Activated CD8-positive, alpha-beta memory T cell treated with anti-CD3 and anti-CD28 coated beads for 48 hours (primary cell): ENCODE measurements at regions not wholly inside any gene's neighbourhood (a gene's known extent, or its start where the extent isn't known, plus 50 kb on each side); places are given as distances from the start of the nearest gene placed in this dataset.
"Not testable (repeated sequence)": the region's sequence is repeated elsewhere in the genome, so short reads cannot be mapped to it uniquely, and the experiment has no call there.

Experiments used
- DNase-seq, 3 experiments: peaks; one replicate each; pipeline ENCODE4 v3.0.0-alpha.2; 2020; ENCODE audit warnings: low read depth in 2 of 3, low spot score in 2 of 3

DNA sequence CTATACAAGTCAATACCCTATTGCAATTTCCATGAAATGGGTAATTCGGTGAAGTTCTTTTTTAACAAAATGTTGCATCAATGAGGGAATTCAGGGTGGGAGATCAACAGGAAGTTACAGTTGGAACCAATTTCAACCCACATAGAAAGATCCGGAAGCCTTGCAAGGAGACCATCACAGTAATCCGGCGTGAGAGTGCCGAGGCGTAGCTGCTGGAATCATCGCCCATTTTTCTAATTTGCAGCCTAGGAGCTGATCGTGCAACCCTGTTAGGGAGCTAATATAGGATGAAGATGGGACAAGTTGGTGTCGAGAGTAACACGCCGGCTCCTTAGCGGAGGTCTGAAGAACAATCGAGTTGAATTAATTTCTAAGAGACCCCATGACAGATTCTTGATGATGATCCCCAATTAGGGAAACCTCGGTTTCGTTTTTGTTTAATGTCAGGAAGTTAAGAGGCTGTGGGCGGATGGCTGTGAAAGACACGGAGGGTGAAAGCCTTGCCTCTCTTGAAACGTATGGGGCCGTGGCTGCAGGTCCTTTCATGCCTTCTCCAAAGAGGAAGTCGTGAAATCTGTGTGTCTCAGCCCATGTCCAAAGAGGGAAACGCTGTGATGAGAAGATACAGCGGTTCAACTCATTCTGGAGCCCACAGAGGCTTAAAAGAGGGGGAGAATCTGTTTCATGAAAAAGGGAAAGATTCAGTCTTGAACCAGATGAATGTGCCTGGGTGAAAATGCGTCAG, 51.2 kb upstream of the CARD11 start:
- no peak for DNase-seq

DNA sequence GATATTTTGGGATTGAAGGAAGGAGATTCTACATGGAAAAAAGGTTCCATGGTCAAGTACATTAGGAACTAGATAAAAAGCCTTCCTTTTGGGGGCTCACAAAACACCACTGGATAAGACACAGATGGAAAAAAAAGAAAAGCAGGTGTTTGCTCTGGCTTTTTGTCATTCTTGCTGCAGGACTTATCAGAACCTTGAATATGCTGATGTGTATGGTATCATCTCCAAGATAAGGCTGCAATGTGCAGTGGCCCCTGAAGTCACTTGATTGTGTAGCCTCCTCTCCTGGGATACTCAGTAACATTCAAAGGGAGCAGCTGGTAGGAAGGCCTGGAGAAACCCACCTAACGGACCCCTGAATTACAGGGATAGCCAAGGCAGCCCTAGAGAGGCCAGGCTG, 54.1 kb upstream of the CARD11 start:
- DNase-seq, result no peak

GRCh38 chr7:3102159-3102558, 58.5 kb upstream of the CARD11 start:
- DNase-seq, result no peak

DNA sequence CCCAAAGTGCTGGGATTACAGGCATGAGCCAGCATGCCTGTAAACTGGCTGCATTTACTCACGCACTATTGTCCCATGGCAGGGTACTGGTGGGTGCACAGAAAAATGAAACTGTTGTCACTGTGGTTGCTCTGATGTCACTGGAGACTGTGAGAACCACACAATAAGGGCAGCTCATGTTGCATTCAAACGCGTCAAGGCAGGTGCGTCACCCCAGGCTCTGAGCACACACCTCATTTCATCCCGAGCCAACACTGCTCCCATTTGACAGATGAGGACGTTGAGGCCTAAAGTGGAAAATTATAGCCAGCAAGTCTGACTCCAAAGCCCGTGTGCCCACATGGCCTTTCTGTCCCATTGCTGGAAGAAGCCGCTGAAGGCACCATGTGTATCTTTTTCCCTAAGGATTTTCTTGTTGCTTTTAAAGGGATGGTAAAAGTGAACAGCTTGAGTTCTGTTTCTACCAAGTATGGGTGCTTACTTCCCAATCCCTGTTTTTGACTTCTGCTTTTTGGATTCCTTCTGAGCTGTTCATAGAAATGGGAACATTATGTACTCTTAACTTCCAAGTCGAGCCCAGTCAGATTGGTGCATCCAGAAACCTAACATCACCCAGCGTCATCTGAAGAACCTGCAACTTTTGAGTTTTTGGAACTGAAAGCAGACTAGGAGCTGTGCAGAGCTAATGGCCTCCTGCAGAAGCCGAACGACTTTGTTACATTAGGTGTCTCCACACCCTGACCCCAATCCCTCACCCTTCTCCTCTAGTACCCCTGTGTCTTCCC, 60.1 kb upstream of the CARD11 start:
- no peak for DNase-seq

DNA sequence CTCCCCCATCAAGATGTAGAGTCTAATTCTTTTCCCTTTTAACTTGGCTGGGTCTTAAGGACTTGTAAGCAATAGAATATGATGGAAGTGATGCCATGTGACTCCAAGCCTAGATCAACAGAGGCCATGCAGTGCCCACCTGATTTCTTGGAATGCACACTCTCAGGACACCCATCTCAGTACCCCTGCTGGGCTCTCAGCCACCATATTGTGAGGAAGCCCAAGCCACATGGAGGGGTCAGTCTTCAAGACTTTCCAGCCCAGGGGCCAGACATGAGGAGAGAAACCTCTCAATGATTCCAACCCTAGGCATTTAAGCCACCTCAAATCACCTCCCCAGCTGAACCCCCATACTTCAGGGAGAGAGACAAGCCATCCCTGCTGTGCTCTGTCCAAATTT, 62.2 kb upstream of the CARD11 start:
- DNase-seq, result no peak

DNA sequence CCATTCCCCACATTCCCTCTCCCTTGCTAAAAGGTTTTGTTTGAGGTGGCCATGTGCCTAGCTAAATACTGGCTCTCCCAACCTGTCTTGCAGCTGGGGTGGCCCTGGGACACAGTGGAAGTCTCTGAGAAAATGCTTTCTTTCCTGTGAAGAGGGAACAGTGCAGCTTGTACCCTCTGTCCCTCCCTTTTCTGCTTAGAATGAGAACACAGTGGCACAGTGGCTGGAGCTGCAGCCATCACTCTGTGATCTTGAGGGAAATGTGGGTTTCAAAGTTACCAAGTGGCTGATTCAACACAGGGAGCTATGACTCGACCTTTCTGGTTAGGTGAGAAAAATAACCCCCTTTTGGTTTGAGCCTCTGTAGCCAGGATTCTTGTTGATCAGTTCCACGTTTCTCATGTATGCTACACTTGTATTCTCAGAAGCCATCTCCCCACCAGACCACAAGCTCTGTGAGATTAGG, 62.7 kb upstream of the CARD11 start:
- no peak for DNase-seq

GRCh38 chr7:3107228-3107763, 63.6 kb upstream of the CARD11 start:
- no peak for DNase-seq

DNA sequence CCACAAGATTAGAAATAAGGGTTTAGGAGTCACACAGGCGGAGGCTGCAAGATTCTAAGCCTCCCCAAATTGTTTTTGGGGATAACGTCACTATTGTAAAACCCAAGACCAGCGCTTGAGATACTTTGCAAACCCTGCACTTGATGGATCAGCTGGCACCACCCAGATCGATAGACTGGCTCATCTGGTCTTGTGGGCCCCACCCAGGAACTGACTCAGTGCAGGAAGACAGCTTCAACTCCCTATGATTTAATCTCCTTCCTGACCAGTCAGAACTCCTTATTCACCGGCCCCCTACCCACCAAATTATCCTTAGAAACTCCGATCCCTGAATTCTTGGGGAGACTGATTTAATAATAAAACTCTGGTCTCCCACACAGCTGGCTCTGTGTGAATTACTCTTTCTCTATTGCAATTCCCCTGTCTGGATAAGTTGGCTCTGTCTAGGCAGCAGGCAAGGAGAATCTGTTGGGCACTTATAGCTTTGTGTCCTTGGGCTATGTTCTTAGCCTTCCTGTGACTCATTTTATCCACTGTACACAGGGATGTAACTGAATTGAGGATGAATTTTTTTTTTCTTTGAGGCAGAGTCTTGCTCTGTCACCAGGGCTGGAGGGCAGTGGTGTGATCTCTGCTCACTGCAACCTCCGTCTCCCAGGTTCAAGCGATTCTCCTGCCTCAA, 64.4 kb upstream of the CARD11 start:
- no peak for DNase-seq

GRCh38 chr7:3109311-3109915, 65.7 kb upstream of the CARD11 start:
- DNase-seq, result no peak

- DNase-seq, result no peak
Observed at GRCh38 chr7:3112479-3113134, 68.9 kb upstream of the CARD11 start.

DNA sequence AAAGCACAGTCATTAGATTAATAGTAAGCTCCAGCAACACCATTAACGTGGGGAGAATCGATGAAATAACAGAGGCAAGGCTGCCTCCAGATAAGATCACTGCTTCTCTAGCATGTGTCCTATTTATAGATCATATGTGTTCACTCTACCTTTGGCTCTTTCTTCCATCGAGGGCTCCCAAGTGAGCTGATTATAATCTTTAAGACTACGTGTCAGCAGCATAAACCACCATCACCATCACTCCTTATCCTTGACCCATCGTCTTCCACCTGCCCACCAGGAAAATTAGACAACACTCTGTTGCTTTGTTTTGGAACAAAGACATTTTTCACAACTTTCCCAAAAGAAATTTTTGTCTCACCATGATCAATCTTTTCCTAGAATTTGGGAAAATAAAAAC, 71.2 kb upstream of the CARD11 start:
- no peak for DNase-seq

DNA sequence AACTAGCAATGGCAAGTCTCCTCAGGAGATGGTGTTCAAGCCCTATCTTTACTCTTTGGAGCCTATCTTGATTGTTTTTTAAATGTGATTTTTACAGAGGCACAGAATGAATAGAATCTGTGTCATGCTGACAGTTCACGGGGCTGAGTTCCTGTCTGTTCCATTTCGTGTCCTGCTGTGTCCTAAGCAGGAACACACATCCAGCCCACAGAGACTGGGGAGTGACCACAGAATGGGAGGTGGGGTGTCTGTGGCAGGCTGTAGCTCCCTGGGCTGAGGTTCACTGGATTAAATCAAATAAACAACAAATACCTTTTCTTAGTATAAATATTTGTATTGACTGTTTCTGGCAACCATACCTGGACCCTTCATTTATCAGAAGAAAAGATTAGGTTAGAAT, 73.4 kb upstream of the CARD11 start:
- DNase-seq, result no peak

DNA sequence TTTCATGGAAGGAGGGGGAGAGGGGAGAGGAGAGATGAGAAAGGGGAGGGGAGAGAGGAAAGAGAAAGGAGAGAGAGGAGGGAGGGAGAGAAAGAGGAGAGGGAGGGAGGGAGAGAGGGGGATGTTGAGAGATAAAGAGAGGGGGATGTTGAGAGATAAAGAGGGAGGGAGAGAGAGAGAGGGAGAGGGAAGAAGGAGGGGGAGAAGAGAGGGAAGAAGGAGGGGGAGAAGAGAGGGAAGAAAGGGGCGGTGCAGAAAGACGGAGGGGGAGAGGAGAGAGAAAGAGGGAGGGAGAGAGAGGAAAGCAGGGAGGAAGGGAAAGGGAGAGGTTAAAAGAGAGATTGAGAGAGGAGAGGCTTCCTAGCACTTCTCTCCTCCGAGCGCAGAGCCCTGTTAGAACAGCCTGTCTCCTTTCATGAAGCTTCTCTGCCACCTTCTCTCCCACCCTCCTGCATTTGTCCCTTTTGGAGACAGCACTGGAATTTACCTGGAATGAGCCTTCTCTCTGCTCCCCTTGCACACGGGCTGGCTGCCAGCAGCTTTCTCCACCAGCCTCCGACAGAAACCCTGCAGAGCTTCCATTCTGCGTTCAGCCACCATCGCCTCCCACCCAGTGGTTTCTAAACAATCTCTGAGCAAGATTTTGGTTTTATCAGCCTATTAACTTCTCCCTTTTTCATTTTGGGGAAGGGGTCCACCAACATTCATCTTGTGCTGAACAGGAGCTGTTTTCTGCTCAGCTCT, 74.0 kb upstream of the CARD11 start:
- DNase-seq, result no peak

DNA sequence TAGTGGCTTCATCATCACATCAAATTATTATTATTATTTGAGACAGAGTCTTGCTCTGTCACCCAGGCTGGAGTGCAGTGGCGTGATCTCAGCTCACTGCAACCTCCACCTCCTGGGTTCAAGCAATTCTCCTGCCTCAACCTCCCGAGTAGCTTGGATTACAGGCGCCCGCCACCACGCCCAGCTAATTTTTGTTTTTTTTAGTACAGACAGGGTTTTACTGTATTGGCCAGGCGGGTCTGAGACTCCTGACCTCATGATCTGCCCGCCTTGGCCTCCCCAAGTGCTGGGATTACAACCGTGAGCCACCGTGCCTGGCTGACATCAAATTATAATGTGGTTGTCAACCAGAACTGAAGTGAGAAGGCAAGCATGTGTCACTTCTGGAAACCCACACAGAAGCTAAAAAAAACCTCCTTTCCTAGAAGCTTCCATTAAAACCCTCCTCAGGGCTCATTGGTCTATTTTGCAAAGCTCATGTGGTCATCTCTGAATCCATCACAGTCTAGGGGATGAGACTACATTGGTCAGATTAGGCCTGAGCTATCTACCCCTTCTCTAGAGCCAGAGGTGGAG, 75.8 kb upstream of the CARD11 start:
- DNase-seq, result not testable (repeated sequence)

GRCh38 chr7:3119963-3120362, 76.3 kb upstream of the CARD11 start:
- DNase-seq, result no peak

DNA sequence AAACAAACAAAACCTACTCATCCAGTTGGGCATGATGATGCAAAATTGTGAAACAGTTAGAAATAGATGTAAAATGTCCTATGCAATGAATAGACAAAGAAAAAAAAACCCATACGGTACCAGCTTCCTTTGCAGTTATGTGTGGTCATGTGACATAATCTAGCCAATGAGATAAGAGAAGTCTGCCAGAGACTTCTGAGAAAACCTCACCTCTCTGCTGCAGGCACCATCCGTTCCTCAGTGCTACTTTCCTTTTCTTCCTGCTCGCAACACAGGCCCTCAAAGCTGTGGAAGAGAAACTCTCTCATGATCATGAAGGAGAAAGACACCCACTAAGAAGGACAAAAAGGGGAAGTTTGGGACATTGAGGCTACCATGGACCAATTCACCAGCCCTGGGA, 76.8 kb upstream of the CARD11 start:
- DNase-seq, result no peak

DNA sequence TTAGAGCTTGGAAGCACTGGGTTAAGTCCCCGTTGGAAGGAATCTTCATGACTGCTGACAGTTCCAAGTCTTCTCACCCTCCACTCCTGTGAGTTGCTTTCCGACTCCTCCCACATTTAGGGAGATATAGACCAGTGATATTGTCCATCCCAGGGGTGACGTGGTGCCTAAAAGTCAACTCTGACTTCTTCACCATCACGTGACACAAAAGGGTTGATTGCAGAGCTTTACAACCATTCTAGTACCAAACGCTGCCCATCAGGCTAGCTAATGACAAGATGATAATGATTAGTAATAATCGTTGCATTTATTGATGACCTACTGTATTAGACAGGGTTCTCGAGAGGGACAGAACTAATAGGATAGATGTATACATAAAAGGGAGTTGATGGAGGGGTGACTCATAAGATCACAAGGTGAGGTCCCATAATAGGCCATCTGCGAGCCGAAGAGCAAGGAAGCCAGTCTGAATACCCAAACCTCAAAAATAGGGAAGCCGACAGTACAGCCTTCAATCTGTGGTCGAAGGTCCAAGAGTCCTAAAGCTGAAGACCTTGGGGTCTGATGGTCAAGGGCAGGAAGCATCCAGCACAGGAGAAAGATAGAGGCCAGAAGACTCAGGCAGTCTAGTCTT, 85.3 kb upstream of the CARD11 start:
- no peak for DNase-seq

DNA sequence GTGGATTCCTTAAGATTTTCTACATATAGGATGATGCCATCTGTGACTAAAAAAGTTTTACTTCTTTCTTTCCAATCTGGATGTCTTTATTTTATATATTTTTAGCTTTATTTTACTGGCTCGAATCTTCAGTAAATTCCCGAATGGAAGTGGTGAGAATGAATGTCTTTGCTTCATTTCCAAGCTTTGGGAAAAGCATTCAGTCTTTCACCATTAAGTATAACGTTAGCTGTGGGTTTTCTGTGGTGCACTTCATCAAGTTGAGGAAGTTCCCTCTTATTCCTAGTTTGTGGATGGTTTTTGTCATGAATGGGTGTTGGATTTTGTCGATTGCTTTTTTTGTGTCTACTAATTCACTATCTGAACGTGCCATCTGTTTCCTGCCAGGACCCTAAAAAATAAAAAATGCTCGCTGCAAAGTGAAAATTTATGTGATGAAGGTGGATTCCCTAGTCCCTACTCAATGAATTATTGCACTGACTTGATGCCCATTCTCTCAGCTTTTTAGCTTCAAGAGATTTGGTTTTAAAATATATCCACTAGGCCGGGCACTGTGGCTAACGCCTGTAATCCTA, 90.2 kb upstream of the CARD11 start:
- DNase-seq, result no peak

GRCh38 chr7:3134745-3135144, 91.1 kb upstream of the CARD11 start:
- DNase-seq, result no peak
